ENCODE measurements at regions not wholly inside any gene's neighbourhood (a gene's known extent, or its start where the extent isn't known, plus 50 kb on each side); places are given as distances from the start of the nearest gene placed in this dataset.

DNA sequence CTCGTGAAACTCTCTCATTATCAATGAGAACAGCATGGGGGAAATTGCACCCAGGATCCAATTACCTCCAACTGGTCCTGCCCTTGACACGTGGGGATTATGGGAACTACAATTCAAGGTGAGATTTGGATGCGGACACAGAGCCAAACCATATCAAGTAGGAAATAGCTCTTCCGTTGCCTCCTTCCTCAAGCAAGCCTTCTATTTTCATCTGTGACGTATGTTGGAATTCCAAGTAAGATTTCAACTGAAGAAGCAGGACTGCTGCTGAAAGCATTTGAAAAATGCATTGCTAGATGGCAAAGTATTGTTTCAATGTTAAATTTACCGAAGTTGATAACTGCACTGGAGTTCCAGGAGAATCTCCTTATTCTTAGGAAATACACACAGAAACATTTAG, 178.1 kb upstream of the GALNT17 start:
- peaks cover 0 to 4% (median 0%) of the 10 kb centered on the region in 3 donors for H3K9me3 ChIP-seq
- TF ChIP-seq, protein P1, sequence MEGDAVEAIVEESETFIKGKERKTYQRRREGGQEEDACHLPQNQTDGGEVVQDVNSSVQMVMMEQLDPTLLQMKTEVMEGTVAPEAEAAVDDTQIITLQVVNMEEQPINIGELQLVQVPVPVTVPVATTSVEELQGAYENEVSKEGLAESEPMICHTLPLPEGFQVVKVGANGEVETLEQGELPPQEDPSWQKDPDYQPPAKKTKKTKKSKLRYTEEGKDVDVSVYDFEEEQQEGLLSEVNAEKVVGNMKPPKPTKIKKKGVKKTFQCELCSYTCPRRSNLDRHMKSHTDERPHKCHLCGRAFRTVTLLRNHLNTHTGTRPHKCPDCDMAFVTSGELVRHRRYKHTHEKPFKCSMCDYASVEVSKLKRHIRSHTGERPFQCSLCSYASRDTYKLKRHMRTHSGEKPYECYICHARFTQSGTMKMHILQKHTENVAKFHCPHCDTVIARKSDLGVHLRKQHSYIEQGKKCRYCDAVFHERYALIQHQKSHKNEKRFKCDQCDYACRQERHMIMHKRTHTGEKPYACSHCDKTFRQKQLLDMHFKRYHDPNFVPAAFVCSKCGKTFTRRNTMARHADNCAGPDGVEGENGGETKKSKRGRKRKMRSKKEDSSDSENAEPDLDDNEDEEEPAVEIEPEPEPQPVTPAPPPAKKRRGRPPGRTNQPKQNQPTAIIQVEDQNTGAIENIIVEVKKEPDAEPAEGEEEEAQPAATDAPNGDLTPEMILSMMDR (IDR thresholded peaks at IDR 0.05), result no peak
- TF ChIP-seq POLR2AphosphoS5 (IDR thresholded peaks at IDR 0.05) (no peak), EP300 (IDR thresholded peaks at IDR 0.05) (no peak), POLR2A (IDR thresholded peaks at IDR 0.05) (no peak)
- no peak overlapping the region for H3K4me3 ChIP-seq
- 11 to 31% methylated on average over 5 to 6 of the region's 6 CpGs for WGBS, 2 donors (ENCODE audit: low coverage in 1 of 2)
- ATAC-seq, result no peak
- no peaks in the 10 kb centered on the region for H3K27me3 ChIP-seq
- H3K36me3 ChIP-seq, result no peaks in the 10 kb centered on the region
- no peak overlapping the region for H3K27ac ChIP-seq
- no peaks in the 10 kb centered on the region for H3K4me1 ChIP-seq

DNA sequence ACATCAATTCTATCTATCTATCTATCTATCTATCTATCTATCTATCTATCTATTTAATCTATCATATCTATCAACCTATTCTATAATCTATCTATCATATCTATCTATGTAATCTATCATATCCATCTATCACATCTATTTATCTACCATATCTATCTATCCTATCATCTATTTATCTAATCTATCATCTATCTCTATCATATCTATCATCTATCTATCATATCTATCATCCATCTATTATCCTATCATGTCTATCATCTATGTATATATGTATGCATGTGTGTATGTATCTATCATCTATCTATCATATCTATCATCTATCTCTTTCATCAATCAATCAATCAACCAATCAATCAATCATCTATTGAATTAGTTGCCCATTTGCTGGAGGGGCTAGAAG, 159.3 kb upstream of the GALNT17 start:
- H3K36me3 ChIP-seq, result no peaks in the 10 kb centered on the region
- no peaks in the 10 kb centered on the region for H3K4me1 ChIP-seq
- peaks cover 0 to 26% (median 0%) of the 10 kb centered on the region in 3 donors for H3K9me3 ChIP-seq
- H3K27me3 ChIP-seq, result no peaks in the 10 kb centered on the region
- no peak for TF ChIP-seq POLR2A (IDR thresholded peaks at IDR 0.05)
- TF ChIP-seq, protein P1 (IDR thresholded peaks at IDR 0.05), result no peak
- TF ChIP-seq POLR2AphosphoS5 (IDR thresholded peaks at IDR 0.05), result no peak
- TF ChIP-seq EP300 (IDR thresholded peaks at IDR 0.05), result no peak
- ATAC-seq, result no peak
- no peak overlapping the region for H3K4me3 ChIP-seq
- H3K27ac ChIP-seq, result no peak overlapping the region

DNA sequence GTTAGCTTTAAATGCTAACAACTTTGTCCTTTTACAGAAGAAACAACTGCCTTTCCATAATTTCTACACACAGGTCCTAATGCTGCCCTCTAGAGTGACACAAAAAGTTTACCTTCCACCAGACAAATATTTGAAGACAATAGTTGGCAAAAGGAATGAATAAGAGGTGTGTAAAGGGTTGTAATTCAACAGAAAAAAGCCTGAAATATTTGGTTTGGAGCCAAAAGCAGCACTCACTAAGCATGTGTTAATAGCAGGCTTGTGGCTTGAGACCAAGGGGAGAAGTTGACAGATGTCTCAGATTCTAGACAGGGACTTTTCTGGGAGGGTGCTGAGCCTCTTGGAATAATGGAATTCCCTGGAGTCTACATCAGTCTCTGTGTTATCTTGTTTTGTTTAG, 156.2 kb upstream of the GALNT17 start:
- TF ChIP-seq POLR2A (IDR thresholded peaks at IDR 0.05), result no peak
- no peak for TF ChIP-seq POLR2AphosphoS5 (IDR thresholded peaks at IDR 0.05)
- TF ChIP-seq, protein P1 (IDR thresholded peaks at IDR 0.05), result no peak
- no peak for TF ChIP-seq EP300 (IDR thresholded peaks at IDR 0.05)
- no peaks in the 10 kb centered on the region for H3K27me3 ChIP-seq
- no peaks in the 10 kb centered on the region for H3K36me3 ChIP-seq
- no peak overlapping the region for H3K4me3 ChIP-seq
- H3K9me3 ChIP-seq, result peaks cover 0 to 13% (median 0%) of the 10 kb centered on the region in 3 donors
- no peaks in the 10 kb centered on the region for H3K4me1 ChIP-seq
- no peak for ATAC-seq
- no peak overlapping the region for H3K27ac ChIP-seq

DNA sequence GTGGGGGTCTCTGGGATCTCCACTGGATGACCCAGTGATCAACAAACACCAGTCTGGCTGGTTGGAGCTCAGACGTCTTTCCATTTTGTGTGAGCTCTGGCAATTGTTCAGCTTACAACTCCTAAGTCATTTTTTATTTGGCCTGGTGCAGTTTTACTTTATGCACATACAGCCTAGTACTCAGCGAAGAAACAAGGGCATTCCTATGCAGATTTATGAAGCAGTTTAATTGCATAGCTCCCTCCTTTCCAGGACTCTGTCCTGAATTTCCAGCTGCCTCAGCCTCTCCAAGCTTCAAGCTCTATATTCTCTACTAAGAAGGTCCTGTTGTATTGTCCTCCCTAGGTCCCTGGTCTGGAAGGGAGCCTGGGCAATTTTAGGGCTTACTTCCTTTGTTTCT, 145.6 kb upstream of the GALNT17 start:
- Histone ChIP-seq H3K27ac (no peak overlapping the region), H3K9me3 (no peaks in the 10 kb centered on the region), H3K4me3 (no peak overlapping the region), H3K4me1 (no peaks in the 10 kb centered on the region), H3K27me3 (no peaks in the 10 kb centered on the region), H3K36me3 (no peaks in the 10 kb centered on the region)
- no peak for ATAC-seq
- TF ChIP-seq POLR2AphosphoS5 (IDR thresholded peaks at IDR 0.05), result no peak
- TF ChIP-seq, protein P1 (IDR thresholded peaks at IDR 0.05), result no peak
- WGBS, 2 donors (ENCODE audit: low coverage in 1 of 2), result 63 to 90% methylated on average over 2 of the region's 2 CpGs

DNA sequence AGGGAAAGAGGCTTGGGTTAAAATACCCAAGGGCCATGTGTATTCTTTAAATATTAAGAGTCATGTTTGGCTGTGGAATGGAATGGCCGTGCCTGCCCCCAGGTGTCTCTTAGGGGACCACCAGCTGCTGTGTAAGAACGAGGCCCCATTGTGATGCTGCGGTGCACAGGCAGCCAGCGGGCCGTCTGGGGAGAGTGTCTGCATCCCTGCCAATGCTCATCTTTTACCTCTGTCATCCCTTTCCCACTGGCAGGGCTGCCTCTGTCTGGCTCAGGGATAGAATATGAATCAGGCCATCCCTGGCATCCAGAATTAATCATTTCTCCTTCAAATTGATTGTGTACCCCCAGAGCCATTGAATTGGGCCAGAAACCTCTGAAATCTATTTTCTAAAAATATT, 137.8 kb upstream of the GALNT17 start:
- Histone ChIP-seq H3K27ac (no peak overlapping the region), H3K9me3 (no peaks in the 10 kb centered on the region), H3K4me1 (no peaks in the 10 kb centered on the region), H3K4me3 (no peak overlapping the region), H3K27me3 (peaks cover 4% of the 10 kb centered on the region), H3K36me3 (no peaks in the 10 kb centered on the region)
- no peak for ATAC-seq
- WGBS, 2 donors (ENCODE audit: low coverage in 1 of 2), result 68 to 71% methylated on average over 4 to 5 of the region's 5 CpGs
- TF ChIP-seq EP300 (IDR thresholded peaks at IDR 0.05) (no peak), POLR2A (IDR thresholded peaks at IDR 0.05) (no peak), POLR2AphosphoS5 (IDR thresholded peaks at IDR 0.05) (no peak)
- TF ChIP-seq, protein P1 (IDR thresholded peaks at IDR 0.05), result no peak

All from gastroesophageal sphincter (tissue), 4 donors.